PFSK-1 (cell line): ENCODE measurements at regions not wholly inside any gene's neighbourhood (a gene's known extent, or its start where the extent isn't known, plus 50 kb on each side); places are given as distances from the start of the nearest gene placed in this dataset.

Experiments used
- FOXP2 ChIP-seq: optimal IDR thresholded peaks from 2 replicates; pipeline ENCODE3; 2011; ENCODE audit warnings: borderline replicate concordance, control low read depth, inconsistent platforms; ENCODE audit not compliant: insufficient read depth; ENCODE audit errors: extremely low read length, extremely low read depth
- POLR2AphosphoS5 ChIP-seq: IDR thresholded peaks from 2 replicates; pipeline ENCODE4 v1.6.1; 2012; ENCODE audit warnings: low read depth, mild to moderate bottlenecking, control low read depth, low read length, moderate library complexity
- SIN3A ChIP-seq: IDR thresholded peaks from 2 replicates; pipeline ENCODE4 v1.6.1; 2012; ENCODE audit warnings: mild to moderate bottlenecking, low read length, moderate library complexity, borderline replicate concordance; ENCODE audit not compliant: insufficient read depth
- TAF1 ChIP-seq: IDR thresholded peaks from 2 replicates; pipeline ENCODE4 v1.6.1; 2012; ENCODE audit warnings: low read length, control low read depth, borderline replicate concordance; ENCODE audit not compliant: insufficient read depth
- TF ChIP-seq, protein P1 (sequence below), 2 experiments: IDR thresholded peaks; 2 replicates each; pipeline versions ENCODE4 v1.6.1 to v1.8.0; 2011 to 2012; ENCODE audit warnings: low read depth in 2 of 2, low read length in 2 of 2, control low read depth in 1 of 2, inconsistent platforms in 1 of 2, mild to moderate bottlenecking in 1 of 2, moderate library complexity in 1 of 2; ENCODE audit not compliant: insufficient read depth in 1 of 2

DNA sequence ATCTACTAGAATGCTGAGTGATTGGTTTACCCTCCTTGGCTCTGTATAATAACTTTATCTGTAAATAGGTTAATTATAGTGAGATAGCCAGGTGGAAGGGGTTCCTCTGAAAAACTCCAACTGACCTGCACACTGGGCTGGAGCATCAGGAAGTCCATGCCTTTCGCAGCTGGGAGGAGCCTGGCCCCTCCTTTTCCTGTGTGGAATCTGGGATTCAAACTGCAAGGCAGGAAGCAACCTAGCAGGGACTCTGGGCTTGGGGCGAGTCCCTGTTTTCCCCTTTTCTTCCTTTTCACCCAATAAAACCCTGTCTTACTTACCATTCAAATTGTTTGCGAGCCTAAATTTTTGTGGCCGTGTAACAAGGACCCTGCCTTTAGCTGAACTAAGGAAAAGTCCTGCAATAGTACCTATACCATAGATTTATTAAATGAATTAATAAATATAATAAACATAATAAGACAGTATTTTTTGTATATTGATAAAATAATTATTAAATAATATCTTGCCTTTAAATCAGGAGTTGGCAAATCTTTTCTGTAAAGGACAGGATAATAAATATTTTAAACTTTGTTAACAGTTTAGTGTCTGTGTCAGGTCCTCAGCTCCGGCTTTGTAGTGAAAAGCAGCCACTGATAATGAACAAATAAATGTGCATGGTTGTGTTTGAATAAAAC lies 406.2 kb upstream of the MMS22L start:
- no peak for TF ChIP-seq FOXP2
- no peak for TF ChIP-seq TAF1
- no peak for TF ChIP-seq POLR2AphosphoS5
- TF ChIP-seq, protein P1, sequence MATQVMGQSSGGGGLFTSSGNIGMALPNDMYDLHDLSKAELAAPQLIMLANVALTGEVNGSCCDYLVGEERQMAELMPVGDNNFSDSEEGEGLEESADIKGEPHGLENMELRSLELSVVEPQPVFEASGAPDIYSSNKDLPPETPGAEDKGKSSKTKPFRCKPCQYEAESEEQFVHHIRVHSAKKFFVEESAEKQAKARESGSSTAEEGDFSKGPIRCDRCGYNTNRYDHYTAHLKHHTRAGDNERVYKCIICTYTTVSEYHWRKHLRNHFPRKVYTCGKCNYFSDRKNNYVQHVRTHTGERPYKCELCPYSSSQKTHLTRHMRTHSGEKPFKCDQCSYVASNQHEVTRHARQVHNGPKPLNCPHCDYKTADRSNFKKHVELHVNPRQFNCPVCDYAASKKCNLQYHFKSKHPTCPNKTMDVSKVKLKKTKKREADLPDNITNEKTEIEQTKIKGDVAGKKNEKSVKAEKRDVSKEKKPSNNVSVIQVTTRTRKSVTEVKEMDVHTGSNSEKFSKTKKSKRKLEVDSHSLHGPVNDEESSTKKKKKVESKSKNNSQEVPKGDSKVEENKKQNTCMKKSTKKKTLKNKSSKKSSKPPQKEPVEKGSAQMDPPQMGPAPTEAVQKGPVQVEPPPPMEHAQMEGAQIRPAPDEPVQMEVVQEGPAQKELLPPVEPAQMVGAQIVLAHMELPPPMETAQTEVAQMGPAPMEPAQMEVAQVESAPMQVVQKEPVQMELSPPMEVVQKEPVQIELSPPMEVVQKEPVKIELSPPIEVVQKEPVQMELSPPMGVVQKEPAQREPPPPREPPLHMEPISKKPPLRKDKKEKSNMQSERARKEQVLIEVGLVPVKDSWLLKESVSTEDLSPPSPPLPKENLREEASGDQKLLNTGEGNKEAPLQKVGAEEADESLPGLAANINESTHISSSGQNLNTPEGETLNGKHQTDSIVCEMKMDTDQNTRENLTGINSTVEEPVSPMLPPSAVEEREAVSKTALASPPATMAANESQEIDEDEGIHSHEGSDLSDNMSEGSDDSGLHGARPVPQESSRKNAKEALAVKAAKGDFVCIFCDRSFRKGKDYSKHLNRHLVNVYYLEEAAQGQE (IDR thresholded peaks at IDR 0.05; ENCODE audit: insufficient read depth in 1 of 2, low read depth in 2 of 2, low read length in 2 of 2) = no peak
- TF ChIP-seq SIN3A = no peak

- TF ChIP-seq POLR2AphosphoS5 (no peak), FOXP2 (no peak), SIN3A (no peak), TAF1 (no peak)
- TF ChIP-seq, protein P1 (IDR thresholded peaks at IDR 0.05; ENCODE audit: insufficient read depth in 1 of 2, low read depth in 2 of 2, low read length in 2 of 2) = no peak
Observed at GRCh38 chr6:97697456-97697855, 414.4 kb upstream of the MMS22L start.

- TF ChIP-seq SIN3A (no peak), POLR2AphosphoS5 (no peak), FOXP2 (no peak), TAF1 (no peak)
- TF ChIP-seq, protein P1 (IDR thresholded peaks at IDR 0.05; ENCODE audit: insufficient read depth in 1 of 2, low read depth in 2 of 2, low read length in 2 of 2) = no peak
Observed at GRCh38 chr6:97701801-97702200, 418.8 kb upstream of the MMS22L start.

GRCh38 chr6:97702248-97702647 lies 419.2 kb upstream of the MMS22L start:
- no peak for TF ChIP-seq SIN3A
- TF ChIP-seq, protein P1 (IDR thresholded peaks at IDR 0.05; ENCODE audit: insufficient read depth in 1 of 2, low read depth in 2 of 2, low read length in 2 of 2) = no peak
- no peak for TF ChIP-seq FOXP2
- no peak for TF ChIP-seq TAF1
- TF ChIP-seq POLR2AphosphoS5 = no peak
